Activated B cell treated with CpG ODN at 0.5 μM for 24 hours (primary cell): ENCODE measurements at regions not wholly inside any gene's neighbourhood (a gene's known extent, or its start where the extent isn't known, plus 50 kb on each side); places are given as distances from the start of the nearest gene placed in this dataset.

Experiments
- ATAC-seq: fragments of 200-7000 bp; cut with Tn5 transposase; one replicate; pipeline ENCODE4 v1.10.0; 2021; ENCODE audit warnings: low read depth, mild to moderate bottlenecking, moderate library complexity
- CTCF ChIA-PET: fragments of 350-600 bp; sonication (Branson Sonifier 250); formaldehyde crosslinking; loops from one replicate; lab custom pipeline; 2021; ENCODE audit warnings: antibody characterized with exemption; lab: Charles Lee
- POLR2A ChIA-PET: fragments of 350-600 bp; sonication (Branson Sonifier 250); formaldehyde crosslinking; loops from one replicate; lab custom pipeline; 2021; ENCODE audit warnings: antibody characterized with exemption; lab: Charles Lee
- DNase-seq: peaks from one replicate; pipeline ENCODE4 v3.0.0; 2022
- H3K27ac Mint-ChIP-seq: one replicate; pipeline ENCODE4 v1.8.0; 2020; ENCODE audit warnings: mixed read lengths
- H3K27me3 Mint-ChIP-seq: one replicate; pipeline ENCODE4 v1.8.0; 2021; ENCODE audit warnings: mixed read lengths
- H3K36me3 Mint-ChIP-seq: one replicate; pipeline ENCODE4 v1.8.0; 2021; ENCODE audit warnings: low read depth, mixed read lengths
- H3K4me1 Mint-ChIP-seq: one replicate; pipeline ENCODE4 v1.8.0; 2021; ENCODE audit warnings: mixed read lengths
- H3K4me3 Mint-ChIP-seq: one replicate; pipeline ENCODE4 v1.8.0; 2020; ENCODE audit warnings: mild to moderate bottlenecking, mixed read lengths
- H3K9me3 Mint-ChIP-seq: one replicate; pipeline ENCODE4 v1.8.0; 2020; ENCODE audit warnings: mixed read lengths
- CTCF ChIP-seq: fragments of 200-600 bp; IDR thresholded peaks from one replicate; pipeline ENCODE4 v1.8.0; 2022; ENCODE audit warnings: antibody characterized with exemption, mild to moderate bottlenecking
- intact Hi-C: fragments of 100-400 bp; cut with micrococcal nuclease; formaldehyde crosslinking; loops from one replicate; pipeline ENCODE4 v1.15.1; 2024

GRCh38 chr1:30325999-30326398, 397.4 kb downstream of the MATN1 start:
- DNase-seq (no peak), ATAC-seq (no peak)
- intact Hi-C loops: no loop called here
- H3K27ac Mint-ChIP-seq: no peak overlapping the region
- no peaks in the 10 kb centered on the region for H3K9me3 Mint-ChIP-seq
- no peaks in the 10 kb centered on the region for H3K36me3 Mint-ChIP-seq
- TF ChIP-seq CTCF: no peak
- CTCF ChIA-PET: no interaction called here
- H3K4me1 Mint-ChIP-seq: no peaks in the 10 kb centered on the region
- H3K4me3 Mint-ChIP-seq: no peak overlapping the region
- H3K27me3 Mint-ChIP-seq: peaks cover 4% of the 10 kb centered on the region
- POLR2A ChIA-PET: no interaction called here

- ChIA-PET CTCF (no interaction called here), POLR2A (no interaction called here)
- H3K27me3 Mint-ChIP-seq: peaks cover 4% of the 10 kb centered on the region
- no peak for TF ChIP-seq CTCF
- no peak for DNase-seq
- H3K4me3 Mint-ChIP-seq: no peak overlapping the region
- H3K9me3 Mint-ChIP-seq: no peaks in the 10 kb centered on the region
- H3K36me3 Mint-ChIP-seq: no peaks in the 10 kb centered on the region
- no peak overlapping the region for H3K27ac Mint-ChIP-seq
- intact Hi-C loops: no loop called here
- ATAC-seq: no peak
- H3K4me1 Mint-ChIP-seq: no peaks in the 10 kb centered on the region
Measured at GRCh38 chr1:30325085-30325935, 398.1 kb downstream of the MATN1 start.

GRCh38 chr1:30324251-30325084, 398.9 kb downstream of the MATN1 start:
- Mint-ChIP-seq H3K27ac (no peak overlapping the region), H3K36me3 (no peaks in the 10 kb centered on the region), H3K4me3 (no peak overlapping the region), H3K9me3 (no peaks in the 10 kb centered on the region), H3K27me3 (peaks cover 4% of the 10 kb centered on the region), H3K4me1 (no peaks in the 10 kb centered on the region)
- CTCF ChIA-PET: no interaction called here
- intact Hi-C loops: no loop called here
- POLR2A ChIA-PET: no interaction called here
- ATAC-seq: no peak
- DNase-seq: no peak
- TF ChIP-seq CTCF: no peak

GRCh38 chr1:30323841-30324240, 399.5 kb downstream of the MATN1 start:
- TF ChIP-seq CTCF: no peak
- ATAC-seq (no peak), DNase-seq (no peak)
- Mint-ChIP-seq H3K4me1 (no peaks in the 10 kb centered on the region), H3K27ac (no peak overlapping the region), H3K27me3 (peaks cover 4% of the 10 kb centered on the region), H3K36me3 (no peaks in the 10 kb centered on the region), H3K4me3 (no peak overlapping the region), H3K9me3 (no peaks in the 10 kb centered on the region)
- intact Hi-C loops: no loop called here
- POLR2A ChIA-PET: no interaction called here
- CTCF ChIA-PET: no interaction called here

GRCh38 chr1:30323352-30323751, 400.0 kb downstream of the MATN1 start:
- H3K36me3 Mint-ChIP-seq: no peaks in the 10 kb centered on the region
- TF ChIP-seq CTCF: no peak
- ChIA-PET CTCF (no interaction called here), POLR2A (no interaction called here)
- intact Hi-C loops: no loop called here
- no peaks in the 10 kb centered on the region for H3K4me1 Mint-ChIP-seq
- H3K27me3 Mint-ChIP-seq: peaks cover 4% of the 10 kb centered on the region
- no peak overlapping the region for H3K27ac Mint-ChIP-seq
- H3K9me3 Mint-ChIP-seq: no peaks in the 10 kb centered on the region
- ATAC-seq (no peak), DNase-seq (no peak)
- H3K4me3 Mint-ChIP-seq: no peak overlapping the region
